Psoas muscle (tissue), 7 donors: ENCODE measurements at regions not wholly inside any gene's neighbourhood (a gene's known extent, or its start where the extent isn't known, plus 50 kb on each side); places are given as distances from the start of the nearest gene placed in this dataset.

Experiments
- ATAC-seq, 4 donors: fragments of 200-7000 bp; cut with Tn5 transposase; one replicate each; pipeline ENCODE4 v1.9.1; 2020; ENCODE audit warnings: moderate library complexity in 3 of 4, mild to moderate bottlenecking in 2 of 4
- DNase-seq, 2 donors: peaks; one replicate each; pipeline ENCODE4 v3.0.0-alpha.2; 2020
- H3K27ac ChIP-seq: fragments of 200-600 bp; one replicate; pipeline ENCODE4 v1.8.0; 2022
- H3K27me3 ChIP-seq, 3 donors: fragments of 200-600 bp in 1 of 3; one replicate each; pipeline versions ENCODE4 v1.6.1 to v1.8.0; 2013 to 2022; ENCODE audit warnings: low read length in 2 of 3, mild to moderate bottlenecking in 2 of 3, moderate library complexity in 1 of 3; ENCODE audit not compliant: insufficient read depth in 3 of 3
- H3K36me3 ChIP-seq, 2 donors: fragments of 200-600 bp in 1 of 2; one replicate each; pipeline versions ENCODE4 v1.6.1 to v1.8.0; 2013 to 2022; ENCODE audit warnings: low read depth in 1 of 2, mild to moderate bottlenecking in 1 of 2, moderate library complexity in 1 of 2; ENCODE audit not compliant: insufficient read depth in 1 of 2
- H3K4me1 ChIP-seq: fragments of 200-600 bp; one replicate; pipeline ENCODE4 v1.8.0; 2022
- H3K4me3 ChIP-seq: fragments of 200-600 bp; one replicate; pipeline ENCODE4 v1.8.0; 2022; ENCODE audit warnings: mild to moderate bottlenecking
- H3K9me3 ChIP-seq: fragments of 200-600 bp; one replicate; pipeline ENCODE4 v1.8.0; 2022
- WGBS, 3 donors: extraction: QIAGEN DNeasy Blood & Tissue Kit; methylation state at CpG; one replicate each; pipeline versions ENCODE4 v1.1.6 to v1.1.7; 2013; 5-methylcytosine and 5-hydroxymethylcytosine counted together
- intact Hi-C, 2 donors: fragments of 100-400 bp; cut with DNase I; formaldehyde crosslinking; loops; one replicate each; pipeline versions ENCODE4 v1.11.0 to v1.14.2; 2022
- TF ChIP-seq, protein P1 (sequence below): fragments of 200-600 bp; IDR thresholded peaks from one replicate; pipeline ENCODE4 v1.8.0; 2022; ENCODE audit warnings: antibody characterized with exemption
- donor health status: healthy with polysubstance abuse.
- donor health status: DM: no; HTN: no; CAD: no; lungs with moderate emphysema.
- donor health status: Bipolar disorder and iron deficiency.
- donor health status: healthy.
- donor health status: DM: yes; HTN: yes; CAD: no.
- donor health status: DM: no; HTN: no; CAD: no.
- donor health status: DM: yes; HTN: yes; CAD: no.

DNA sequence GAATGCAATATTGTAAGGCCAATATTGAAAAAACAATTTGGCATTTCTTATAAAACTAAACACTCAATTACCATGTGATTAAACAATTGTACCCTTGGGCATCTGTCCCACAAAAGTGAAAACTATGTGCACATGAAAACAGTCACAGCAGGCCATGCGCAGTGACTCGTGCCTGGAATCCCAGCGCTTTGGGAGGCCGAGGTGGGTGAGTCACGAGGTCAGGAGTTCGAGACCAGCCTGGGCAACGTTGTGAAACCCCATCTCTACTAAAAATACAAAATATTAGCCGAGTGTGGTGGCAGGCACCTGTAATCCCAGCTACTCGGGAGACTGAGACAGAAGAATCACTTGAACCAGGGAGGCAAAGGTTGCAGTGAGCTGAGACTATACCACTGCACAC lies 343.7 kb downstream of the DMRTA1 start:
- Histone ChIP-seq H3K27me3 (no peaks in the 10 kb centered on the region), H3K4me3 (no peak overlapping the region), H3K36me3 (no peaks in the 10 kb centered on the region), H3K9me3 (no peaks in the 10 kb centered on the region), H3K27ac (no peak overlapping the region), H3K4me1 (no peaks in the 10 kb centered on the region)
- DNase-seq (no peak), ATAC-seq (no peak)
- TF ChIP-seq, protein P1, sequence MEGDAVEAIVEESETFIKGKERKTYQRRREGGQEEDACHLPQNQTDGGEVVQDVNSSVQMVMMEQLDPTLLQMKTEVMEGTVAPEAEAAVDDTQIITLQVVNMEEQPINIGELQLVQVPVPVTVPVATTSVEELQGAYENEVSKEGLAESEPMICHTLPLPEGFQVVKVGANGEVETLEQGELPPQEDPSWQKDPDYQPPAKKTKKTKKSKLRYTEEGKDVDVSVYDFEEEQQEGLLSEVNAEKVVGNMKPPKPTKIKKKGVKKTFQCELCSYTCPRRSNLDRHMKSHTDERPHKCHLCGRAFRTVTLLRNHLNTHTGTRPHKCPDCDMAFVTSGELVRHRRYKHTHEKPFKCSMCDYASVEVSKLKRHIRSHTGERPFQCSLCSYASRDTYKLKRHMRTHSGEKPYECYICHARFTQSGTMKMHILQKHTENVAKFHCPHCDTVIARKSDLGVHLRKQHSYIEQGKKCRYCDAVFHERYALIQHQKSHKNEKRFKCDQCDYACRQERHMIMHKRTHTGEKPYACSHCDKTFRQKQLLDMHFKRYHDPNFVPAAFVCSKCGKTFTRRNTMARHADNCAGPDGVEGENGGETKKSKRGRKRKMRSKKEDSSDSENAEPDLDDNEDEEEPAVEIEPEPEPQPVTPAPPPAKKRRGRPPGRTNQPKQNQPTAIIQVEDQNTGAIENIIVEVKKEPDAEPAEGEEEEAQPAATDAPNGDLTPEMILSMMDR, result no peak
- WGBS, 3 donors, result 77 to 86% (median 78%) methylated on average over 9 of the region's 9 CpGs
- intact Hi-C loops, result no loop called here

DNA sequence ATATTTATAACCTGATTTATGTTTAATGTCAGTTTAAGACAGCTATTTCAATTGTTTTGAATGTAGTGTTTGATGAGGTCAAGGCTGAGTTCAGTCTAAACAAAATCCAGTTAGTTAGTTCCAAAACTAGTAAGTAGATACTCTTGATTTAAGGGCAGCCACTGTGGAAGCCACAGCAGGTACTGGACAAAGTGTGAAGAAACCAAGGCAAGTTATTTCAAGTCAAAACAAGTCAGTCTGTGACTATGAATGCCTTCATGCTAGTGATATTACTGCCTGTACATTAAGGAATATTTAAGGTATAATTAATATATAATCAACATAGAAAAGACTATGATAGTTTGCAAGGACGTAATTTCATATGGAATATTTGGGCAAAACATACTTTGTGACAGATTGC lies 362.3 kb downstream of the DMRTA1 start:
- no peaks in the 10 kb centered on the region for H3K9me3 ChIP-seq
- no peak overlapping the region for H3K4me3 ChIP-seq
- intact Hi-C loops, result no loop called here
- H3K4me1 ChIP-seq, result no peaks in the 10 kb centered on the region
- WGBS, 3 donors, result 54 to 75% (median 74%) methylated on average over 1 of the region's 1 CpG
- ATAC-seq, result no peak
- no peak for DNase-seq
- no peak overlapping the region for H3K27ac ChIP-seq
- H3K36me3 ChIP-seq, result no peaks in the 10 kb centered on the region
- TF ChIP-seq, protein P1, result no peak
- no peaks in the 10 kb centered on the region for H3K27me3 ChIP-seq

DNA sequence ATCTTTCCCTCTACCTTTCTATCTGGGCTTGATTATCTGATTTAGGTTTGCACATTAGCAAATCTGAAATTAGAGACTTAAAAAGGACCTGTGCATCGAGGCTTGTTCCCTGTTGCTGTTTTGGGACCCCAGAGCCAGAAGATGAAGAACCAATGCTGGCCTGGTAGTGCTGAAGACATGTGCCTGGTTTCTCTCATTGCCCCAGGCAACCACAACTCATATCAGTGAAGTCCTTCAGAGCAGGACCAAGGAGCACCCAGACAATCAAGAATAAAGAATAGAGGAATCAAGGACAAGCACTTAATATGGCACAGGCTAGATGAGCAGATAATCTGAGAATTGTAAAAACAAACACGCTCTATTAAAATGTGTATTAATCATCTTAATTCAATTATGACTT lies 362.7 kb downstream of the DMRTA1 start:
- Histone ChIP-seq H3K27me3 (no peaks in the 10 kb centered on the region), H3K27ac (no peak overlapping the region), H3K9me3 (no peaks in the 10 kb centered on the region), H3K4me3 (no peak overlapping the region), H3K4me1 (no peaks in the 10 kb centered on the region), H3K36me3 (no peaks in the 10 kb centered on the region)
- TF ChIP-seq, protein P1, result no peak
- no peak for DNase-seq
- no peak for ATAC-seq
- 75 to 76% (median 75%) methylated on average over 2 of the region's 2 CpGs for WGBS, 3 donors
- intact Hi-C loops, result no loop called here

DNA sequence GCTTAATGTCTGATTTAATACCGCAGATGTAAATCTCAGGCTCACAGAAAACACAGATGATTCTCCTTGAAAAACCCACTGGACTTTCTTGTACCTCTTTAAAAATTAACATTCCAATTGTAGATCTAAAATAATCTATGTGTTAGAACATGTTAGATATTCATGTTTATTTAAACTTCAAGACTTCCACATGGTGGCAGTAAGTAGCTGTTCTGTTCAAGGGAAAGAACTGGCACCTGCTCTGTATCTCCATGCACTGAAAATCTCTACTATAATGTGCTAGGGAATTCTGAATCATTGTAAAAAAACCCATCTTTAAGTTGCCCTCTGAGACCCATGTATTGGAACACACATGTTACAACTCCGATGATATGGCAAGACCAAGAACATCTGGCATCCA lies 366.9 kb downstream of the DMRTA1 start:
- ATAC-seq (no peak), DNase-seq (no peak)
- H3K27me3 ChIP-seq, result no peaks in the 10 kb centered on the region
- intact Hi-C loops, result no loop called here
- no peak overlapping the region for H3K4me3 ChIP-seq
- H3K27ac ChIP-seq, result no peak overlapping the region
- whole genome bisulfite sequencing, 3 donors, result 59 to 64% (median 60%) methylated on average over 2 of the region's 2 CpGs
- no peaks in the 10 kb centered on the region for H3K9me3 ChIP-seq
- TF ChIP-seq, protein P1, result peak; percentile 14
- no peaks in the 10 kb centered on the region for H3K4me1 ChIP-seq
- H3K36me3 ChIP-seq, result no peaks in the 10 kb centered on the region

DNA sequence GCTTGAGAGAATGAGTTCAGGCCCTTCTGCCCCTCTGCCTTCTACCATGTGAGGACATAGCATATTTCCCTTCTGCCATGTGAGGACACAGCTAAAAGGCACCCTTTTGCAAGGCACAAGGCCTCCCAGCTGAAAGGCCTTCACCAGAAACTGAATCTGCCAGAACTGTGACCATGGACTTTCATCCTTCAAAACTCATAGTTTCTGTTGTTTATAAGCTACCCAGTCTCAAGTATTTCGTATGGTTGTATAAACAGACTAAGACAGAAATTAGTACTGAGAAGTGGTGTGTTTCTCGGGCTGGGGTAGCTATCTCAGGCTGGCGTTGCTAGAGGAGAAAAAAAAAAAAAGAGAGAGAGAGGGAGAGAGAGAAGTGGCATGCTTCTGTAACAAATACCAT lies 368.6 kb downstream of the DMRTA1 start:
- no peaks in the 10 kb centered on the region for H3K9me3 ChIP-seq
- TF ChIP-seq, protein P1, result no peak
- no peak overlapping the region for H3K27ac ChIP-seq
- 62 to 71% (median 63%) methylated on average over 3 of the region's 3 CpGs for WGBS, 3 donors
- DNase-seq, result no peak
- intact Hi-C loops, result no loop called here
- H3K36me3 ChIP-seq, result no peaks in the 10 kb centered on the region
- H3K4me3 ChIP-seq, result no peak overlapping the region
- no peak for ATAC-seq
- H3K4me1 ChIP-seq, result no peaks in the 10 kb centered on the region
- no peaks in the 10 kb centered on the region for H3K27me3 ChIP-seq
